Body of pancreas (tissue), 4 donors: ENCODE measurements at regions not wholly inside any gene's neighbourhood (a gene's known extent, or its start where the extent isn't known, plus 50 kb on each side); places are given as distances from the start of the nearest gene placed in this dataset.

Experiments used
- POLR2A ChIP-seq, 3 donors: fragments of 450-650 bp; IDR thresholded peaks; one replicate each; pipeline ENCODE4 v1.6.1; 2016; ENCODE audit warnings: antibody characterized with exemption in 3 of 3, mild to moderate bottlenecking in 2 of 3
- TF ChIP-seq, protein P1 (sequence below), 7 experiments: fragments of 450-650 bp in 4 of 7; fragments of 200-600 bp in 3 of 7; sonication (generic) in 3 of 7; IDR thresholded peaks; one replicate each; pipeline ENCODE4 v1.5.1; 2016 to 2019; ENCODE audit warnings: antibody characterized with exemption in 7 of 7

DNA sequence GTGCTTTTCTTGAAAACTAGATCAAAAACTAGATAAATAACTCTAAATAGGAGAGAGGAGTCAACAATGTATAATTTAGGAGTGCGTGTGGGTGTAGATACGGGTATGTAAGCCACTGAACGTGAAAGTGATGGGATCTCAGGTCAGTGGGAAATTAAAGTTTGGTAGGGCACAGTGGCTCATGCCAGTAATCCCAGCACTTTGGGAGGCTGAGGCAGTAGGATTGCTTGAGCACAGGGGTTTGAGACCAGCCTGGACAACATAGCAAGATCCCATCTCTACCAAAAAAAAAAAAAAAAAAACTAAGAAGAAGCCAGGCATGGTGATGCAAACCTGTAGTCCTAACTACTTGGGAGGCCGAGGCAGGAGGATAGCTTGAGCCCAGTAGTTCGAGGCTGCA lies 247.1 kb downstream of the ANAPC1 start:
- TF ChIP-seq, protein P1, sequence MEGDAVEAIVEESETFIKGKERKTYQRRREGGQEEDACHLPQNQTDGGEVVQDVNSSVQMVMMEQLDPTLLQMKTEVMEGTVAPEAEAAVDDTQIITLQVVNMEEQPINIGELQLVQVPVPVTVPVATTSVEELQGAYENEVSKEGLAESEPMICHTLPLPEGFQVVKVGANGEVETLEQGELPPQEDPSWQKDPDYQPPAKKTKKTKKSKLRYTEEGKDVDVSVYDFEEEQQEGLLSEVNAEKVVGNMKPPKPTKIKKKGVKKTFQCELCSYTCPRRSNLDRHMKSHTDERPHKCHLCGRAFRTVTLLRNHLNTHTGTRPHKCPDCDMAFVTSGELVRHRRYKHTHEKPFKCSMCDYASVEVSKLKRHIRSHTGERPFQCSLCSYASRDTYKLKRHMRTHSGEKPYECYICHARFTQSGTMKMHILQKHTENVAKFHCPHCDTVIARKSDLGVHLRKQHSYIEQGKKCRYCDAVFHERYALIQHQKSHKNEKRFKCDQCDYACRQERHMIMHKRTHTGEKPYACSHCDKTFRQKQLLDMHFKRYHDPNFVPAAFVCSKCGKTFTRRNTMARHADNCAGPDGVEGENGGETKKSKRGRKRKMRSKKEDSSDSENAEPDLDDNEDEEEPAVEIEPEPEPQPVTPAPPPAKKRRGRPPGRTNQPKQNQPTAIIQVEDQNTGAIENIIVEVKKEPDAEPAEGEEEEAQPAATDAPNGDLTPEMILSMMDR (IDR thresholded peaks at IDR 0.05): no peak
- no peak for TF ChIP-seq POLR2A (IDR thresholded peaks at IDR 0.05)
